ENCODE measurements at regions not wholly inside any gene's neighbourhood (a gene's known extent, or its start where the extent isn't known, plus 50 kb on each side); places are given as distances from the start of the nearest gene placed in this dataset.
"Not testable (repeated sequence)": the region's sequence is repeated elsewhere in the genome, so short reads cannot be mapped to it uniquely, and the experiment has no call there.

GRCh38 chr7:142698429-142698828 is 50.8 kb upstream of the PRSS1 start:
- DNase-seq = no peak

GRCh38 chr7:142697270-142697669 is 52.0 kb upstream of the PRSS1 start:
- no peak for DNase-seq

- no peak for DNase-seq
Measured at GRCh38 chr7:142696456-142697179, 52.7 kb upstream of the PRSS1 start.

GRCh38 chr7:142693911-142694310 is 55.4 kb upstream of the PRSS1 start:
- no peak for DNase-seq

- DNase-seq = no peak
Measured at GRCh38 chr7:142690554-142691182, 58.6 kb upstream of the PRSS1 start.

- no peak for DNase-seq
Measured at GRCh38 chr7:142689439-142690120, 59.7 kb upstream of the PRSS1 start.

GRCh38 chr7:142685877-142686508 is 63.3 kb upstream of the PRSS1 start:
- no peak for DNase-seq

- DNase-seq = no peak
Measured at GRCh38 chr7:142681314-142682092, 67.8 kb upstream of the PRSS1 start.

GRCh38 chr7:142671506-142671905 is 77.8 kb upstream of the PRSS1 start:
- DNase-seq = no peak

- DNase-seq = no peak
Measured at GRCh38 chr7:142670511-142670910, 78.8 kb upstream of the PRSS1 start.

GRCh38 chr7:142669074-142669654 is 80.1 kb upstream of the PRSS1 start:
- DNase-seq = peak; percentile 5

GRCh38 chr7:142668495-142668894 is 80.8 kb upstream of the PRSS1 start:
- no peak for DNase-seq

- no peak for DNase-seq
Measured at GRCh38 chr7:142657376-142657775, 91.9 kb upstream of the PRSS1 start.

- no peak for DNase-seq
Measured at GRCh38 chr7:142654398-142654797, 94.9 kb upstream of the PRSS1 start.

GRCh38 chr7:142647749-142648148 is 101.5 kb upstream of the PRSS1 start:
- no peak for DNase-seq

- no peak for DNase-seq
Measured at GRCh38 chr7:142646386-142647140, 102.7 kb upstream of the PRSS1 start.

GRCh38 chr7:142645777-142646176 is 103.5 kb upstream of the PRSS1 start:
- peak; percentile 26 for DNase-seq

GRCh38 chr7:142642316-142642715 is 107.0 kb upstream of the PRSS1 start:
- no peak for DNase-seq

GRCh38 chr7:142641252-142641651 is 108.0 kb upstream of the PRSS1 start:
- not testable (repeated sequence) for DNase-seq

GRCh38 chr7:142638581-142638980 is 110.7 kb upstream of the PRSS1 start:
- no peak for DNase-seq

GRCh38 chr7:142637240-142637639 is 112.0 kb upstream of the PRSS1 start:
- DNase-seq = no peak

GRCh38 chr7:142636751-142637150 is 112.5 kb upstream of the PRSS1 start:
- no peak for DNase-seq
